ENCODE measurements at regions not wholly inside any gene's neighbourhood (a gene's known extent, or its start where the extent isn't known, plus 50 kb on each side); places are given as distances from the start of the nearest gene placed in this dataset.

GRCh38 chr6:6494677-6495076, 93.8 kb upstream of the LY86 start:
- DNase-seq (ENCODE audit: low read depth) = peak; percentile 76
- H3K4me3 ChIP-seq (ENCODE audit: low read depth, low read length) = no peak overlapping the region
- peak; percentile 63 for TF ChIP-seq CTCF (IDR thresholded peaks at IDR 0.05; ENCODE audit: insufficient read depth, low read depth, low read length, missing control alignments)

DNA sequence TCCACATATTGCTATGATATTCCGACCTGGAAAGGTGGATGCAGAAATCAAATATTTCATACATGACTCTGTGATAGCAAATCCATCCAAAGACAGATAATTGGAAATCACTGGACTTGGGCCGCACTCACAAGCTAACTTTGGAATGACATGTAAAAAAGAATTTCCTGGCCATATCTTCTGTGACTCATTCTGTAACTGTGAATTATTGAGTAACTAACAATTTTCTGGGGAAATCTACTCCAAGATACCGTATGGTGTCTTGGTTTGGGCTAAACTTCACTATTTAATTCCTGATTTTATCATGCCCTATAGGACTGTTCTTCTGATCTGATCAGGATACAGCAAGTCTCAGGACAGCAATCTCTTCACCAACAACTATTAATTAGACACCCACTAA, 92.7 kb upstream of the LY86 start:
- DNase-seq (ENCODE audit: low read depth) = no peak
- H3K4me3 ChIP-seq (ENCODE audit: low read depth, low read length) = no peak overlapping the region
- no peak for TF ChIP-seq CTCF (IDR thresholded peaks at IDR 0.05; ENCODE audit: insufficient read depth, low read depth, low read length, missing control alignments)

GRCh38 chr6:6497541-6497940, 91.0 kb upstream of the LY86 start:
- TF ChIP-seq CTCF (IDR thresholded peaks at IDR 0.05; ENCODE audit: insufficient read depth, low read depth, low read length, missing control alignments) = no peak
- no peak overlapping the region for H3K4me3 ChIP-seq (ENCODE audit: low read depth, low read length)
- DNase-seq (ENCODE audit: low read depth) = no peak

DNA sequence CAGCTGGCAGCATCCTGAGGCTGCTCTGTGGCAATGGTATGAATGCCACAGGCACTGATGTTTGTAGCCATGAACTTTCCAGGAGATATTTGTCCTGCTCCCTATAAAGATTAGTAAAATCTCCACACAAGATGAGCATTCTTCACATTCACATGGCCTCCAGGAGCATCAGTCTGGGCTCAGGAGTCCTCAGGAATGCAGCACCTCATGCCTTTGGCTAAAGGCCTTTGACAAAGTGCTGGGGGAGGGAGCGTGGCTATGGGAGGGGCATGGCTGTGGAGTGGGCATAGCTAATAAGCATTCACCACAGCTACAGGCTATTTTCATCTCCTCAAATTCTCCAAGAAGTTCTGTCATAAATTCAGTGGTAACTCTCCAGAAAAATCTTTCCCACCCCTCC, 90.5 kb upstream of the LY86 start:
- TF ChIP-seq CTCF (IDR thresholded peaks at IDR 0.05; ENCODE audit: insufficient read depth, low read depth, low read length, missing control alignments) = no peak
- H3K4me3 ChIP-seq (ENCODE audit: low read depth, low read length) = no peak overlapping the region
- DNase-seq (ENCODE audit: low read depth) = no peak

- TF ChIP-seq CTCF (IDR thresholded peaks at IDR 0.05; ENCODE audit: insufficient read depth, low read depth, low read length, missing control alignments) = no peak
- H3K4me3 ChIP-seq (ENCODE audit: low read depth, low read length) = no peak overlapping the region
- no peak for DNase-seq (ENCODE audit: low read depth)
Measured at GRCh38 chr6:6503191-6503590, 85.3 kb upstream of the LY86 start.

- DNase-seq (ENCODE audit: low read depth) = no peak
- TF ChIP-seq CTCF (IDR thresholded peaks at IDR 0.05; ENCODE audit: insufficient read depth, low read depth, low read length, missing control alignments) = peak; percentile 7
Measured at GRCh38 chr6:6505111-6505510, 83.4 kb upstream of the LY86 start.

GRCh38 chr6:6508643-6509042, 79.9 kb upstream of the LY86 start:
- DNase-seq (ENCODE audit: low read depth) = no peak
- no peak overlapping the region for H3K4me3 ChIP-seq (ENCODE audit: low read depth, low read length)
- TF ChIP-seq CTCF (IDR thresholded peaks at IDR 0.05; ENCODE audit: insufficient read depth, low read depth, low read length, missing control alignments) = no peak

More at GRCh38 chr6:6505111-6505510, 83.4 kb upstream of the LY86 start:
- no peak overlapping the region for H3K4me3 ChIP-seq (ENCODE audit: low read depth, low read length)
